ENCODE measurements at regions not wholly inside any gene's neighbourhood (a gene's known extent, or its start where the extent isn't known, plus 50 kb on each side); places are given as distances from the start of the nearest gene placed in this dataset.

DNA sequence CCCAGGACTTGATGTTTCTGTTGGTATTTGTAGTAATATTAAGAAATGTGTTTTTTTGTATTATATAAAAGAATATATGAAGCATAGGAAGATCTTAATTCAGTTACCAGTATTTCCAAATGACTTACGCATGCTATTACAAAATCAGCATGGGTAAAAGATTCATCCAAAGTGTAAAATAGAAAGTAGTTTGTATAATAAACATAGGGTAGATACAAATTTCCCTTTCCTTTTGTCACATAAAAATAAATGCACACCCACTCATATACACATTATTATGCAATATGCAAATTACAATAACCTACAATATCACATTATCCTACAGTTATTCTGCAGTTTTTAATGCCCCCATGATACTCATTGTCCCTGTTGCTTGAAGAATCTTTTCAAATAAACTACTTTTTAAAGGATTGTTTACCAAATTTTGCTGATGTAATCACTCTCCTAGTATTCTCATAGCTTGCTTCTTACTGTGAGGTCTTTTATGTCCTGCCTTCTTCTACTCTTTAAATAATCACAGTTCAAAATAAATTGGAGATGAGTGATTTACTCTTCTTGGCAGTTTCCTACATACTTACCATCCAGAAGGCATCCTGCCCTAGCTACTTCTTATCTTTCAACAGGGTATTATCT, 244.0 kb downstream of the CASP12 start:
- TF ChIP-seq, protein P1, sequence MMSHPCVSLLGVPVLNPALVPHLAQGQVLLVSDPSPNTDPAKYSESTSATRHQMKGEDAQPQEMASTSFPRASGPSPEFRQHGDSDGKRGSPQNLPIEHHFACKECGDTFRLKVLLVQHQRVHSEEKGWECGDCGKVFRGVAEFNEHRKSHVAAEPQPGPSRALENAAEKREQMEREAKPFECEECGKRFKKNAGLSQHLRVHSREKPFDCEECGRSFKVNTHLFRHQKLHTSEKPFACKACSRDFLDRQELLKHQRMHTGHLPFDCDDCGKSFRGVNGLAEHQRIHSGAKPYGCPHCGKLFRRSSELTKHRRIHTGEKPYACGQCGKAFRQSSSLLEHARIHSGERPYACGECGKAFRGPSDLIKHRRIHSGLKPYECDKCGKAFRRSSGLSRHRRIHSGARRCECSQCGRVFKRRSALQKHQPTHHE (CRISPR knock-in tag; IDR thresholded peaks at IDR 0.05; ENCODE audit: borderline replicate concordance) = no peak
- TF ChIP-seq, protein P2, sequence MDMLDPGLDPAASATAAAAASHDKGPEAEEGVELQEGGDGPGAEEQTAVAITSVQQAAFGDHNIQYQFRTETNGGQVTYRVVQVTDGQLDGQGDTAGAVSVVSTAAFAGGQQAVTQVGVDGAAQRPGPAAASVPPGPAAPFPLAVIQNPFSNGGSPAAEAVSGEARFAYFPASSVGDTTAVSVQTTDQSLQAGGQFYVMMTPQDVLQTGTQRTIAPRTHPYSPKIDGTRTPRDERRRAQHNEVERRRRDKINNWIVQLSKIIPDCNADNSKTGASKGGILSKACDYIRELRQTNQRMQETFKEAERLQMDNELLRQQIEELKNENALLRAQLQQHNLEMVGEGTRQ (IDR thresholded peaks at IDR 0.05; ENCODE audit: low read depth, low read length) = no peak
- TF ChIP-seq, protein P2 (CRISPR knock-in tag; IDR thresholded peaks at IDR 0.05; ENCODE audit: borderline replicate concordance) = no peak
- TF ChIP-seq, protein P3, sequence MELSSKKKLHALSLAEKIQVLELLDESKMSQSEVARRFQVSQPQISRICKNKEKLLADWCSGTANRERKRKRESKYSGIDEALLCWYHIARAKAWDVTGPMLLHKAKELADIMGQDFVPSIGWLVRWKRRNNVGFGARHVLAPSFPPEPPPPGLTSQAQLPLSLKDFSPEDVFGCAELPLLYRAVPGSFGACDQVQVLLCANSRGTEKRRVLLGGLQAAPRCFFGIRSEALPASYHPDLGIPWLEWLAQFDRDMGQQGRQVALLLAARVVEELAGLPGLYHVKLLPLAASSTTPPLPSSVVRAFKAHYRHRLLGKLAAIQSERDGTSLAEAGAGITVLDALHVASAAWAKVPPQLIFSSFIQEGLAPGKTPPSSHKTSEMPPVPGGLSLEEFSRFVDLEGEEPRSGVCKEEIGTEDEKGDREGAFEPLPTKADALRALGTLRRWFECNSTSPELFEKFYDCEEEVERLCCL (CRISPR knock-in tag; IDR thresholded peaks at IDR 0.05; ENCODE audit: borderline replicate concordance) = no peak
- TF ChIP-seq ZNF12 (CRISPR knock-in tag; IDR thresholded peaks at IDR 0.05) (no peak), EZH2 (conservative IDR thresholded peaks at IDR 0.05; ENCODE audit: low read depth, low read length) (no peak), GTF2F1 (IDR thresholded peaks at IDR 0.05; ENCODE audit: low read length) (no peak), POLR2A (IDR thresholded peaks at IDR 0.05; ENCODE audit: insufficient read depth in 1 of 2, low read depth in 2 of 2, low read length in 2 of 2) (no peak), NONO (IDR thresholded peaks at IDR 0.05) (no peak), NONO (CRISPR knock-in tag; conservative IDR thresholded peaks at IDR 0.05) (no peak), ZFP82 (CRISPR knock-in tag; IDR thresholded peaks at IDR 0.05; ENCODE audit: borderline replicate concordance) (no peak), NFYB (CRISPR knock-in tag; IDR thresholded peaks at IDR 0.05) (no peak)
- TF ChIP-seq, protein P4, sequence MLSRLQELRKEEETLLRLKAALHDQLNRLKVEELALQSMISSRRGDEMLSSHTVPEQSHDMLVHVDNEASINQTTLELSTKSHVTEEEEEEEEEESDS (CRISPR knock-in tag; IDR thresholded peaks at IDR 0.05; ENCODE audit: borderline replicate concordance) = no peak
